ENCODE measurements at regions not wholly inside any gene's neighbourhood (a gene's known extent, or its start where the extent isn't known, plus 50 kb on each side); places are given as distances from the start of the nearest gene placed in this dataset.
"Not testable (repeated sequence)": the region's sequence is repeated elsewhere in the genome, so short reads cannot be mapped to it uniquely, and the experiment has no call there.

- WGBS: 92% methylated on average over 2 of the region's 2 CpGs
- not testable (repeated sequence) for H3K4me1 ChIP-seq (ENCODE audit: control insufficient read depth in 4 of 4, insufficient read depth in 4 of 4, low read length in 3 of 4); H3K36me3 ChIP-seq (ENCODE audit: control insufficient read depth in 4 of 4, insufficient read depth in 3 of 4, low read depth in 1 of 4, low read length in 3 of 4); H3K27ac ChIP-seq (ENCODE audit: low read depth in 1 of 2, low read length in 2 of 2); DNase-seq (ENCODE audit: low spot score); H3K27me3 ChIP-seq (ENCODE audit: control insufficient read depth in 4 of 4, insufficient read depth in 4 of 4, low read length in 3 of 4); H3K9me3 ChIP-seq (ENCODE audit: control insufficient read depth in 4 of 4, low read length in 3 of 4); H3K4me3 ChIP-seq (ENCODE audit: low read depth in 1 of 3, low read length in 3 of 3); H3K9ac ChIP-seq (ENCODE audit: low read depth in 1 of 2, low read length in 2 of 2)
Measured at GRCh38 chr2:16182311-16182815, 242.0 kb downstream of the MYCN start.

DNA sequence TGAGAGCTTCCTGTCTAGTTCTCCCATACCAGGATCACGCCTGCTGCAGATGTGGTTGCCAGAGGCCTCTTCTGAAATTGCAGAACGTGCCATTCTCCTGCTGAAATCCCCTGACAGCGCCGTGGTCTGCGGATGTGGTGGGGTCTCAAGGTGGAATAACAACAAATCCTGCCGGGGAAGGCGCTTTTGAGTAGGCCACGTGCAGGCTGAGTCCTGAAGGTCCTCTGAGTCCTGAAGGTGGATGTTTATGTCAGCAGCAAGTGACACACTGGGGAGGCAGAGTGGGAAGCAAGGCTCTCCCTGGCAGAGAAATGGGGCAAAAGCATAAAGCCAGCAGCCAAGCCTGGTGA is 241.4 kb downstream of the MYCN start:
- H3K9ac ChIP-seq (ENCODE audit: low read depth in 1 of 2, low read length in 2 of 2): no peak overlapping the region
- no peak overlapping the region for H3K4me3 ChIP-seq (ENCODE audit: low read depth in 1 of 3, low read length in 3 of 3)
- H3K36me3 ChIP-seq (ENCODE audit: control insufficient read depth in 4 of 4, insufficient read depth in 3 of 4, low read depth in 1 of 4, low read length in 3 of 4): no peaks in the 10 kb centered on the region
- DNase-seq (ENCODE audit: low spot score): no peak
- H3K27ac ChIP-seq (ENCODE audit: low read depth in 1 of 2, low read length in 2 of 2): no peak overlapping the region
- no peak for TF ChIP-seq GABPA (IDR thresholded peaks at IDR 0.05 in 1 of 2, conservative IDR thresholded peaks at IDR 0.05 in 1 of 2)
- no peak for TF ChIP-seq MAX (IDR thresholded peaks at IDR 0.05)
- TF ChIP-seq, protein P1, sequence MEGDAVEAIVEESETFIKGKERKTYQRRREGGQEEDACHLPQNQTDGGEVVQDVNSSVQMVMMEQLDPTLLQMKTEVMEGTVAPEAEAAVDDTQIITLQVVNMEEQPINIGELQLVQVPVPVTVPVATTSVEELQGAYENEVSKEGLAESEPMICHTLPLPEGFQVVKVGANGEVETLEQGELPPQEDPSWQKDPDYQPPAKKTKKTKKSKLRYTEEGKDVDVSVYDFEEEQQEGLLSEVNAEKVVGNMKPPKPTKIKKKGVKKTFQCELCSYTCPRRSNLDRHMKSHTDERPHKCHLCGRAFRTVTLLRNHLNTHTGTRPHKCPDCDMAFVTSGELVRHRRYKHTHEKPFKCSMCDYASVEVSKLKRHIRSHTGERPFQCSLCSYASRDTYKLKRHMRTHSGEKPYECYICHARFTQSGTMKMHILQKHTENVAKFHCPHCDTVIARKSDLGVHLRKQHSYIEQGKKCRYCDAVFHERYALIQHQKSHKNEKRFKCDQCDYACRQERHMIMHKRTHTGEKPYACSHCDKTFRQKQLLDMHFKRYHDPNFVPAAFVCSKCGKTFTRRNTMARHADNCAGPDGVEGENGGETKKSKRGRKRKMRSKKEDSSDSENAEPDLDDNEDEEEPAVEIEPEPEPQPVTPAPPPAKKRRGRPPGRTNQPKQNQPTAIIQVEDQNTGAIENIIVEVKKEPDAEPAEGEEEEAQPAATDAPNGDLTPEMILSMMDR (IDR thresholded peaks at IDR 0.05; ENCODE audit: low read depth, low read length, missing input control): no peak
- TF ChIP-seq YY1 (IDR thresholded peaks at IDR 0.05): no peak
- no peak for TF ChIP-seq FOXA1 (IDR thresholded peaks at IDR 0.05)
- no peak for TF ChIP-seq FOXA2 (IDR thresholded peaks at IDR 0.05)
- TF ChIP-seq, protein P2, sequence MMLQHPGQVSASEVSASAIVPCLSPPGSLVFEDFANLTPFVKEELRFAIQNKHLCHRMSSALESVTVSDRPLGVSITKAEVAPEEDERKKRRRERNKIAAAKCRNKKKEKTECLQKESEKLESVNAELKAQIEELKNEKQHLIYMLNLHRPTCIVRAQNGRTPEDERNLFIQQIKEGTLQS (IDR thresholded peaks at IDR 0.05): no peak
- no peak for TF ChIP-seq RAD21 (IDR thresholded peaks at IDR 0.05)
- no peak for TF ChIP-seq REST (IDR thresholded peaks at IDR 0.05)
- no peak for TF ChIP-seq TAF1 (conservative IDR thresholded peaks at IDR 0.05)
- 92% methylated on average over 8 of the region's 8 CpGs for WGBS
- no peaks in the 10 kb centered on the region for H3K27me3 ChIP-seq (ENCODE audit: control insufficient read depth in 4 of 4, insufficient read depth in 4 of 4, low read length in 3 of 4)
- H3K9me3 ChIP-seq (ENCODE audit: control insufficient read depth in 4 of 4, low read length in 3 of 4): no peaks in the 10 kb centered on the region
- no peaks in the 10 kb centered on the region for H3K4me1 ChIP-seq (ENCODE audit: control insufficient read depth in 4 of 4, insufficient read depth in 4 of 4, low read length in 3 of 4)

GRCh38 chr2:16181062-16181740 is 240.9 kb downstream of the MYCN start:
- no peak overlapping the region for H3K27ac ChIP-seq (ENCODE audit: low read depth in 1 of 2, low read length in 2 of 2)
- H3K27me3 ChIP-seq (ENCODE audit: control insufficient read depth in 4 of 4, insufficient read depth in 4 of 4, low read length in 3 of 4): no peaks in the 10 kb centered on the region
- H3K4me1 ChIP-seq (ENCODE audit: control insufficient read depth in 4 of 4, insufficient read depth in 4 of 4, low read length in 3 of 4): no peaks in the 10 kb centered on the region
- no peaks in the 10 kb centered on the region for H3K9me3 ChIP-seq (ENCODE audit: control insufficient read depth in 4 of 4, low read length in 3 of 4)
- H3K36me3 ChIP-seq (ENCODE audit: control insufficient read depth in 4 of 4, insufficient read depth in 3 of 4, low read depth in 1 of 4, low read length in 3 of 4): no peaks in the 10 kb centered on the region
- TF ChIP-seq MAX (IDR thresholded peaks at IDR 0.05) (no peak), FOXA1 (IDR thresholded peaks at IDR 0.05) (no peak), RXRA (IDR thresholded peaks at IDR 0.05) (no peak), YY1 (IDR thresholded peaks at IDR 0.05) (no peak), HNF4A (conservative IDR thresholded peaks at IDR 0.05) (no peak), FOXA2 (IDR thresholded peaks at IDR 0.05) (no peak), EGR1 (IDR thresholded peaks at IDR 0.05; ENCODE audit: low read depth in 2 of 2) (no peak), SP1 (IDR thresholded peaks at IDR 0.05) (no peak), NR2F2 (IDR thresholded peaks at IDR 0.05) (no peak), HNF4G (IDR thresholded peaks at IDR 0.05) (no peak), TAF1 (conservative IDR thresholded peaks at IDR 0.05) (no peak), GABPA (IDR thresholded peaks at IDR 0.05 in 1 of 2, conservative IDR thresholded peaks at IDR 0.05 in 1 of 2) (no peak), REST (IDR thresholded peaks at IDR 0.05) (no peak)
- no peak overlapping the region for H3K4me3 ChIP-seq (ENCODE audit: low read depth in 1 of 3, low read length in 3 of 3)
- no peak for DNase-seq (ENCODE audit: low spot score)
- no peak overlapping the region for H3K9ac ChIP-seq (ENCODE audit: low read depth in 1 of 2, low read length in 2 of 2)
- WGBS: 96% methylated on average over 12 of the region's 12 CpGs
